ENCODE measurements at regions not wholly inside any gene's neighbourhood (a gene's known extent, or its start where the extent isn't known, plus 50 kb on each side); places are given as distances from the start of the nearest gene placed in this dataset.
"Not testable (repeated sequence)": the region's sequence is repeated elsewhere in the genome, so short reads cannot be mapped to it uniquely, and the experiment has no call there.

GRCh38 chr1:168490306-168490705 is 53.5 kb downstream of the XCL2 start:
- no peak for DNase-seq (ENCODE audit: missing footprints)
- ATAC-seq: no peak
- intact Hi-C loops (cut with DNase I): no loop called here

- DNase-seq (ENCODE audit: missing footprints) (no peak), ATAC-seq (peak; percentile 79)
- intact Hi-C loops (cut with DNase I): no loop called here
Measured at GRCh38 chr1:168488138-168488537, 55.7 kb downstream of the XCL2 start.

- DNase-seq (ENCODE audit: missing footprints); ATAC-seq; intact Hi-C loops (cut with DNase I): not testable (repeated sequence)
Measured at GRCh38 chr1:168486820-168487219, 57.0 kb downstream of the XCL2 start.

- intact Hi-C loops (cut with DNase I): no loop called here
- DNase-seq (ENCODE audit: missing footprints) (no peak), ATAC-seq (peak; percentile 56)
Measured at GRCh38 chr1:168485048-168485447, 58.7 kb downstream of the XCL2 start.

- ATAC-seq (no peak), DNase-seq (ENCODE audit: missing footprints) (no peak)
- intact Hi-C loops (cut with DNase I): no loop called here
Measured at GRCh38 chr1:168484083-168484482, 59.7 kb downstream of the XCL2 start.

- ATAC-seq (no peak), DNase-seq (ENCODE audit: missing footprints) (no peak)
- intact Hi-C loops (cut with DNase I): no loop called here
Measured at GRCh38 chr1:168483539-168483938, 60.3 kb downstream of the XCL2 start.

GRCh38 chr1:168482106-168482505 is 61.7 kb downstream of the XCL2 start:
- no peak for DNase-seq (ENCODE audit: missing footprints)
- ATAC-seq: no peak
- intact Hi-C loops (cut with DNase I): no loop called here

GRCh38 chr1:168481586-168481985 is 62.2 kb downstream of the XCL2 start:
- intact Hi-C loops (cut with DNase I): no loop called here
- ATAC-seq: peak; percentile 38
- no peak for DNase-seq (ENCODE audit: missing footprints)

GRCh38 chr1:168480997-168481396 is 62.8 kb downstream of the XCL2 start:
- ATAC-seq (no peak), DNase-seq (ENCODE audit: missing footprints) (no peak)
- intact Hi-C loops (cut with DNase I): no loop called here

- intact Hi-C loops (cut with DNase I): no loop called here
- ATAC-seq: peak; percentile 52
- no peak for DNase-seq (ENCODE audit: missing footprints)
Measured at GRCh38 chr1:168477792-168478191, 66.0 kb downstream of the XCL2 start.

GRCh38 chr1:168476588-168477385 is 67.0 kb downstream of the XCL2 start:
- DNase-seq (ENCODE audit: missing footprints) (no peak), ATAC-seq (peak; percentile 89)
- intact Hi-C loops (cut with DNase I): no loop called here

GRCh38 chr1:168474322-168474721 is 69.5 kb downstream of the XCL2 start:
- no peak for DNase-seq (ENCODE audit: missing footprints)
- ATAC-seq: no peak
- intact Hi-C loops (cut with DNase I): no loop called here

- ATAC-seq (no peak), DNase-seq (ENCODE audit: missing footprints) (no peak)
- intact Hi-C loops (cut with DNase I): no loop called here
Measured at GRCh38 chr1:168473126-168473525, 70.7 kb downstream of the XCL2 start.

GRCh38 chr1:168472223-168472622 is 71.6 kb downstream of the XCL2 start:
- no peak for ATAC-seq
- intact Hi-C loops (cut with DNase I): no loop called here
- no peak for DNase-seq (ENCODE audit: missing footprints)

- intact Hi-C loops (cut with DNase I): no loop called here
- peak; percentile 40 for ATAC-seq
- no peak for DNase-seq (ENCODE audit: missing footprints)
Measured at GRCh38 chr1:168470901-168471431, 72.8 kb downstream of the XCL2 start.

- intact Hi-C loops (cut with DNase I): no loop called here
- DNase-seq (ENCODE audit: missing footprints) (peak; percentile 85), ATAC-seq (peak; percentile 95)
Measured at GRCh38 chr1:168469690-168470089, 74.1 kb downstream of the XCL2 start.

GRCh38 chr1:168468822-168469221 is 75.0 kb downstream of the XCL2 start:
- ATAC-seq (no peak), DNase-seq (ENCODE audit: missing footprints) (no peak)
- intact Hi-C loops (cut with DNase I): no loop called here

GRCh38 chr1:168468042-168468809 is 75.6 kb downstream of the XCL2 start:
- no peak for ATAC-seq
- DNase-seq (ENCODE audit: missing footprints): no peak
- intact Hi-C loops (cut with DNase I): no loop called here

GRCh38 chr1:168467452-168467851 is 76.3 kb downstream of the XCL2 start:
- DNase-seq (ENCODE audit: missing footprints): no peak
- intact Hi-C loops (cut with DNase I): no loop called here
- no peak for ATAC-seq

- DNase-seq (ENCODE audit: missing footprints): no peak
- intact Hi-C loops (cut with DNase I): no loop called here
- ATAC-seq: no peak
Measured at GRCh38 chr1:168466714-168467131, 77.1 kb downstream of the XCL2 start.
